ENCODE measurements at regions not wholly inside any gene's neighbourhood (a gene's known extent, or its start where the extent isn't known, plus 50 kb on each side); places are given as distances from the start of the nearest gene placed in this dataset.
"Not testable (repeated sequence)": the region's sequence is repeated elsewhere in the genome, so short reads cannot be mapped to it uniquely, and the experiment has no call there.

DNA sequence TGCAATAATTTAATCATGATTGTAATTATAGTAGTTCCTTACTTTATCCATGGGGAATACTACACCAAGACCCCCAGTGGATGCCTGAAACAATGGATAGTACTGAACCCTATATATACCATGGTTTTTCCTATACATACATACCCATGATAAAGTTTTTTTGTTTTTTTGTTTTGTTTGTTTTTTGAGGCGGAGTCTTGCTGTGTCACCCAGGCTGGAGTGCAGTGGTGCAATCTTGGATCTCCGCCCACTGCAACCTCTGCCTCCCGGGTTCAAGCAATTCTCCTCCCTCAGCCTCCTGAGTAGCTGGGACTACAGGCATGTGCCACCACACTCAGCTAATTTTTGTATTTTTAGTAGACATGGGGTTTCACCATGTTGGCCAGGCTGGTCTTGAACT is 135.3 kb upstream of the HNRNPU start:
- TF ChIP-seq, protein P1, sequence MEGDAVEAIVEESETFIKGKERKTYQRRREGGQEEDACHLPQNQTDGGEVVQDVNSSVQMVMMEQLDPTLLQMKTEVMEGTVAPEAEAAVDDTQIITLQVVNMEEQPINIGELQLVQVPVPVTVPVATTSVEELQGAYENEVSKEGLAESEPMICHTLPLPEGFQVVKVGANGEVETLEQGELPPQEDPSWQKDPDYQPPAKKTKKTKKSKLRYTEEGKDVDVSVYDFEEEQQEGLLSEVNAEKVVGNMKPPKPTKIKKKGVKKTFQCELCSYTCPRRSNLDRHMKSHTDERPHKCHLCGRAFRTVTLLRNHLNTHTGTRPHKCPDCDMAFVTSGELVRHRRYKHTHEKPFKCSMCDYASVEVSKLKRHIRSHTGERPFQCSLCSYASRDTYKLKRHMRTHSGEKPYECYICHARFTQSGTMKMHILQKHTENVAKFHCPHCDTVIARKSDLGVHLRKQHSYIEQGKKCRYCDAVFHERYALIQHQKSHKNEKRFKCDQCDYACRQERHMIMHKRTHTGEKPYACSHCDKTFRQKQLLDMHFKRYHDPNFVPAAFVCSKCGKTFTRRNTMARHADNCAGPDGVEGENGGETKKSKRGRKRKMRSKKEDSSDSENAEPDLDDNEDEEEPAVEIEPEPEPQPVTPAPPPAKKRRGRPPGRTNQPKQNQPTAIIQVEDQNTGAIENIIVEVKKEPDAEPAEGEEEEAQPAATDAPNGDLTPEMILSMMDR (IDR thresholded peaks at IDR 0.05; ENCODE audit: borderline replicate concordance, extremely low read depth, low read length, poor library complexity, severe bottlenecking) = not testable (repeated sequence)
- not testable (repeated sequence) for TF ChIP-seq EZH2 (IDR thresholded peaks at IDR 0.05; ENCODE audit: borderline replicate concordance, low read depth, low read length, severe bottlenecking)
